ENCODE measurements at regions not wholly inside any gene's neighbourhood (a gene's known extent, or its start where the extent isn't known, plus 50 kb on each side); places are given as distances from the start of the nearest gene placed in this dataset.

GRCh38 chr18:65146482-65147021 is 604.3 kb upstream of the CDH7 start:
- TF ChIP-seq POLR2AphosphoS5 (IDR thresholded peaks at IDR 0.05; ENCODE audit: insufficient read depth in 1 of 2, low read depth in 1 of 2) (no peak), POLR2A (IDR thresholded peaks at IDR 0.05) (no peak), CTCF (IDR thresholded peaks at IDR 0.05) (no peak)
- H3K4me3 ChIP-seq: no peak overlapping the region

GRCh38 chr18:65145312-65145711 is 605.5 kb upstream of the CDH7 start:
- intact Hi-C loops (cut with DNase I): no loop called here
- DNase-seq (ENCODE audit: extremely low spot score in 2 of 2): no peak
- H3K27ac ChIP-seq: no peak overlapping the region
- no peaks in the 10 kb centered on the region for H3K36me3 ChIP-seq
- TF ChIP-seq POLR2A (IDR thresholded peaks at IDR 0.05): no peak
- no peak for TF ChIP-seq CTCF (IDR thresholded peaks at IDR 0.05)
- TF ChIP-seq POLR2AphosphoS5 (IDR thresholded peaks at IDR 0.05; ENCODE audit: insufficient read depth in 1 of 2, low read depth in 1 of 2): no peak
- H3K9me3 ChIP-seq: no peaks in the 10 kb centered on the region
- H3K4me3 ChIP-seq: no peak overlapping the region
- no peaks in the 10 kb centered on the region for H3K27me3 ChIP-seq
- H3K4me1 ChIP-seq: no peaks in the 10 kb centered on the region

More at GRCh38 chr18:65146482-65147021, 604.3 kb upstream of the CDH7 start:
- Histone ChIP-seq H3K36me3 (no peaks in the 10 kb centered on the region), H3K27ac (no peak overlapping the region), H3K9me3 (no peaks in the 10 kb centered on the region), H3K4me1 (no peaks in the 10 kb centered on the region), H3K27me3 (no peaks in the 10 kb centered on the region)
- intact Hi-C loops (cut with DNase I): no loop called here
- no peak for DNase-seq (ENCODE audit: extremely low spot score in 2 of 2)

GRCh38 chr18:65133610-65134009 is 617.2 kb upstream of the CDH7 start:
- Histone ChIP-seq H3K36me3 (no peaks in the 10 kb centered on the region), H3K9me3 (peaks cover 3% of the 10 kb centered on the region), H3K4me3 (no peak overlapping the region), H3K4me1 (no peaks in the 10 kb centered on the region), H3K27me3 (no peaks in the 10 kb centered on the region), H3K27ac (no peak overlapping the region)
- TF ChIP-seq POLR2AphosphoS5 (IDR thresholded peaks at IDR 0.05; ENCODE audit: insufficient read depth in 1 of 2, low read depth in 1 of 2) (no peak), POLR2A (IDR thresholded peaks at IDR 0.05) (no peak), CTCF (IDR thresholded peaks at IDR 0.05) (no peak)
- DNase-seq (ENCODE audit: extremely low spot score in 2 of 2): no peak
- intact Hi-C loops (cut with DNase I): no loop called here

GRCh38 chr18:65124633-65125032 is 626.2 kb upstream of the CDH7 start:
- no peaks in the 10 kb centered on the region for H3K4me1 ChIP-seq
- H3K9me3 ChIP-seq: no peaks in the 10 kb centered on the region
- H3K4me3 ChIP-seq: peak overlapping the region; percentile 13 to 15
- H3K27me3 ChIP-seq: no peaks in the 10 kb centered on the region
- H3K36me3 ChIP-seq: no peaks in the 10 kb centered on the region
- H3K27ac ChIP-seq: no peak overlapping the region
- intact Hi-C loops (cut with DNase I): no loop called here
- no peak for DNase-seq (ENCODE audit: extremely low spot score in 2 of 2)
- TF ChIP-seq CTCF (IDR thresholded peaks at IDR 0.05) (no peak), POLR2A (IDR thresholded peaks at IDR 0.05) (no peak), POLR2AphosphoS5 (IDR thresholded peaks at IDR 0.05; ENCODE audit: insufficient read depth in 1 of 2, low read depth in 1 of 2) (no peak)

GRCh38 chr18:65103864-65104263 is 646.9 kb upstream of the CDH7 start:
- Histone ChIP-seq H3K27me3 (no peaks in the 10 kb centered on the region), H3K9me3 (no peaks in the 10 kb centered on the region), H3K27ac (no peak overlapping the region), H3K36me3 (no peaks in the 10 kb centered on the region), H3K4me1 (no peaks in the 10 kb centered on the region), H3K4me3 (no peak overlapping the region)
- intact Hi-C loops (cut with DNase I): no loop called here
- DNase-seq (ENCODE audit: extremely low spot score in 2 of 2): no peak
- TF ChIP-seq POLR2AphosphoS5 (IDR thresholded peaks at IDR 0.05; ENCODE audit: insufficient read depth in 1 of 2, low read depth in 1 of 2): no peak
